HepG2 (cell line): ENCODE measurements at regions not wholly inside any gene's neighbourhood (a gene's known extent, or its start where the extent isn't known, plus 50 kb on each side); places are given as distances from the start of the nearest gene placed in this dataset.

ENCODE experiments used
- ATAC-seq: fragments of 200-7000 bp; cut with Tn5 transposase; 3 replicates; pipeline ENCODE4 v1.9.1; 2020; ENCODE audit warnings: mild to moderate bottlenecking, moderate library complexity
- BruUV-seq: library from RNA; stranded (reverse); fragments of 400-500 nt; replicated peaks from 2 replicates; lab custom pipeline; 2021; lab: Mats Ljungman, UMichigan
- CTCF ChIA-PET: fragments of 300-600 bp; formaldehyde crosslinking; extraction: SDS; loops from one replicate; lab custom pipeline; 2021; ENCODE audit warnings: low total read pairs, inconsistent platforms, low intra/inter-chr PET ratio; lab: Yijun Ruan, JAX
- POLR2A ChIA-PET: fragments of 350-600 bp; sonication (Branson Sonifier 250); formaldehyde crosslinking; loops from one replicate; lab custom pipeline; 2020; ENCODE audit warnings: antibody characterized with exemption, inconsistent platforms; lab: Yijun Ruan, JAX
- DNase-seq: peaks from one replicate; pipeline ENCODE4 v3.0.0-alpha.2; 2015; ENCODE audit warnings: low spot score
- FAIRE-seq: peaks from 3 replicates; lab custom pipeline; 2011; peaks lifted over from hg19 to GRCh38; lab: Jason Lieb, UNC
- H2AFZ ChIP-seq: one replicate; pipeline ENCODE4 v1.6.1; 2011; ENCODE audit warnings: low read length, inconsistent platforms
- H3K27ac ChIP-seq: fragments of 300-600 bp; 3 replicates; pipeline ENCODE4 v1.8.0; 2011; ENCODE audit warnings: mixed run types, mild to moderate bottlenecking, mixed read lengths, low read length, inconsistent platforms; ENCODE audit not compliant: insufficient read depth; ENCODE audit errors: extremely low read length
- H3K27me3 ChIP-seq, 2 experiments: fragments of 200-600 bp in 1 of 2; 2 replicates in 1 of 2; 3 replicates in 1 of 2; pipeline versions ENCODE4 v1.6.0 to v1.8.0; 2011; ENCODE audit warnings: low read length in 2 of 2, mild to moderate bottlenecking in 2 of 2, moderate library complexity in 2 of 2, inconsistent platforms in 1 of 2; ENCODE audit not compliant: insufficient read depth in 2 of 2, control insufficient read depth in 1 of 2
- H3K36me3 ChIP-seq, 2 experiments: fragments of 200-600 bp in 1 of 2; replicated peaks in 1 of 2; 2 replicates in 1 of 2; 3 replicates in 1 of 2; pipeline versions ENCODE4 v1.5.1 to v1.8.0; 2011; ENCODE audit warnings: low read length in 2 of 2, inconsistent platforms in 1 of 2; ENCODE audit not compliant: insufficient read depth in 2 of 2, control insufficient read depth in 1 of 2
- H3K4me1 ChIP-seq: 2 replicates; pipeline ENCODE4 v1.5.1; 2012; ENCODE audit warnings: low read length, inconsistent platforms; ENCODE audit not compliant: insufficient read depth
- H3K4me2 ChIP-seq: 2 replicates; pipeline ENCODE4 v1.6.0; 2011; ENCODE audit warnings: low read depth, low read length, inconsistent platforms
- H3K4me3 ChIP-seq, 3 experiments: fragments of 200-600 bp in 1 of 3; sonication (generic), shearing (Covaris generic) in 1 of 3; replicated peaks in 1 of 3; 2 replicates each; pipeline ENCODE4 v1.5.1; 2011 to 2016; ENCODE audit warnings: low read length in 3 of 3, inconsistent platforms in 2 of 3, low read depth in 2 of 3, mild to moderate bottlenecking in 2 of 3, control low read depth in 1 of 3, mixed read lengths in 1 of 3; ENCODE audit not compliant: insufficient read depth in 1 of 3
- H3K79me2 ChIP-seq: one replicate; pipeline ENCODE4 v1.6.1; 2011; ENCODE audit warnings: low read length, inconsistent platforms; ENCODE audit not compliant: insufficient read depth
- H3K9ac ChIP-seq: 2 replicates; pipeline ENCODE4 v1.6.0; 2011; ENCODE audit warnings: mild to moderate bottlenecking, low read depth, low read length, inconsistent platforms; ENCODE audit not compliant: insufficient read depth
- H3K9me3 ChIP-seq: 2 replicates; pipeline ENCODE4 v1.5.1; 2012; ENCODE audit warnings: mild to moderate bottlenecking, low read length
- H4K20me1 ChIP-seq: 2 replicates; pipeline ENCODE4 v1.6.0; 2011; ENCODE audit warnings: inconsistent platforms, mild to moderate bottlenecking, low read length, moderate library complexity; ENCODE audit not compliant: insufficient read depth
- DPF2 ChIP-seq: sonication (generic); formaldehyde crosslinking; IDR thresholded peaks from 2 replicates; pipeline ENCODE4 v1.4.0; 2020; ENCODE audit warnings: mild to moderate bottlenecking, low read depth, missing genetic modification reagents, borderline replicate concordance
- DRAP1 ChIP-seq: IDR thresholded peaks from 2 replicates; pipeline ENCODE4 v1.6.1; 2016; ENCODE audit warnings: missing genetic modification reagents, missing compliant biosample characterization
- HOXA5 ChIP-seq: sonication (generic); formaldehyde crosslinking; IDR thresholded peaks from 2 replicates; pipeline ENCODE4 v1.4.0; 2020; ENCODE audit warnings: missing genetic modification reagents
- JUN ChIP-seq: sonication (generic); formaldehyde crosslinking; IDR thresholded peaks from 2 replicates; pipeline ENCODE4 v1.4.0; 2020; ENCODE audit warnings: mild to moderate bottlenecking, missing genetic modification reagents
- KLF11 ChIP-seq: IDR thresholded peaks from 2 replicates; pipeline ENCODE4 v1.6.1; 2016; ENCODE audit warnings: missing compliant biosample characterization
- LBX2 ChIP-seq: sonication (generic); formaldehyde crosslinking; IDR thresholded peaks from 2 replicates; pipeline ENCODE4 v1.5.0; 2020; ENCODE audit warnings: missing genetic modification reagents, mild to moderate bottlenecking, borderline replicate concordance
- REXO4 ChIP-seq: sonication (generic); formaldehyde crosslinking; IDR thresholded peaks from 2 replicates; pipeline ENCODE4 v1.8.0; 2022; ENCODE audit warnings: missing genetic modification reagents, mild to moderate bottlenecking, borderline replicate concordance
- SYNCRIP ChIP-seq: fragments of 200-400 bp; formaldehyde crosslinking; IDR thresholded peaks from 2 replicates; pipeline ENCODE4 v1.6.1; 2018; ENCODE audit warnings: mild to moderate bottlenecking, low read depth, low read length; ENCODE audit not compliant: insufficient read depth
- ZNF24 ChIP-seq: fragments of 450-650 bp; IDR thresholded peaks from 2 replicates; pipeline ENCODE4 v1.6.1; 2017; ENCODE audit warnings: antibody characterized with exemption, mild to moderate bottlenecking
- ZNF569 ChIP-seq: sonication (generic); formaldehyde crosslinking; IDR thresholded peaks from 2 replicates; pipeline ENCODE4 v1.5.0; 2020; ENCODE audit warnings: mild to moderate bottlenecking, missing genetic modification reagents, moderate library complexity, borderline replicate concordance
- ZNF781 ChIP-seq: sonication (generic); formaldehyde crosslinking; IDR thresholded peaks from 2 replicates; pipeline ENCODE4 v1.5.1; 2020; ENCODE audit warnings: borderline replicate concordance, mild to moderate bottlenecking, missing genetic modification reagents; ENCODE audit errors: not compliant biosample characterization
- WGBS: methylation state at CpG from one replicate; pipeline ENCODE4 v1.1.6; 2017; ENCODE audit warnings: low lambda C conversion rate; 5-methylcytosine and 5-hydroxymethylcytosine counted together
- in situ Hi-C: cut with HindIII; loops from 2 replicates; pipeline ENCODE4 v1.10.0; 2017; ENCODE audit warnings: low pct_unique_long_range_greater_than_20kb; ENCODE audit not compliant: extremely low pct_ligation_motif_present
- intact Hi-C: fragments of 100-400 bp; cut with micrococcal nuclease; formaldehyde crosslinking; loops from one replicate; pipeline ENCODE4 v1.10.0; 2022; ENCODE audit not compliant: unreplicated experiment
- TF ChIP-seq, protein P1 (sequence below): sonication (generic); formaldehyde crosslinking; IDR thresholded peaks from 2 replicates; pipeline ENCODE4 v1.4.0; 2020; ENCODE audit warnings: mild to moderate bottlenecking, missing genetic modification reagents
- TF ChIP-seq, protein P2 (sequence below): sonication (generic); formaldehyde crosslinking; IDR thresholded peaks from 2 replicates; pipeline ENCODE4 v1.4.0; 2020; ENCODE audit warnings: mild to moderate bottlenecking, missing genetic modification reagents
- TF ChIP-seq, protein P3 (sequence below): sonication (generic); formaldehyde crosslinking; conservative IDR thresholded peaks from 2 replicates; pipeline ENCODE4 v1.8.0; 2022; ENCODE audit warnings: mild to moderate bottlenecking, moderate library complexity, missing genetic modification reagents
- TF ChIP-seq, protein P4 (sequence below): sonication (generic); formaldehyde crosslinking; conservative IDR thresholded peaks from 2 replicates; pipeline ENCODE4 v1.5.0; 2020; ENCODE audit warnings: missing genetic modification reagents

DNA sequence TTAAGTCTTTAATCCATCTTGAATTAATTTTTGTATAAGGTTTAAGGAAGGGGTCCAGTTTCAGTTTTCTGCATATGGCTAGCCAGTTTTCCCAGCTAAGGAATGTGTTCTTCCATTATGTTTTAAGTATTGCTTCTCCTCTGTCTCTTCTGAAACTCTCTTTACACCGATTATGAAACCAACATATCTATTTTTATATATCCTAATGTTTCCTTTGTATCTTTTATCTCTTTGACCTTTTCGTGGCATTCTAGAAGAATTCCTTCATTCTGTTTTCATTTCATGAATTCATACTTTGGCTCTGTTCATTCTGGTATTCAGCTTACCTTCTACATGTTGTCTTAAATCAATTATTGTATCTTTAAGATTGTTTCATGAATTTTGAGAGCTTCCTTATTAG, 697.0 kb upstream of the ACVR2A start:
- Histone ChIP-seq H3K27me3 (no peaks in the 10 kb centered on the region), H3K79me2 (no peaks in the 10 kb centered on the region), H3K36me3 (no peaks in the 10 kb centered on the region), H3K4me3 (no peak overlapping the region), H3K4me2 (no peak overlapping the region), H4K20me1 (no peaks in the 10 kb centered on the region), H3K27ac (no peak overlapping the region), H3K9me3 (peaks cover 13% of the 10 kb centered on the region; the same call in 1 of the 2 replicates), H3K4me1 (no peaks in the 10 kb centered on the region), H2AFZ (no peak overlapping the region), H3K9ac (no peak overlapping the region)
- BruUV-seq, result no TSS peak
- DNase-seq (no peak), ATAC-seq (no peak), FAIRE-seq (no peak)
- WGBS, result under 1% methylated on average over 2 of the region's 2 CpGs
- in situ Hi-C loops (no loop called here), intact Hi-C loops (no loop called here)
- ChIA-PET CTCF (no interaction called here), POLR2A (no interaction called here)
- TF ChIP-seq DPF2, result no peak
- TF ChIP-seq, protein P1, sequence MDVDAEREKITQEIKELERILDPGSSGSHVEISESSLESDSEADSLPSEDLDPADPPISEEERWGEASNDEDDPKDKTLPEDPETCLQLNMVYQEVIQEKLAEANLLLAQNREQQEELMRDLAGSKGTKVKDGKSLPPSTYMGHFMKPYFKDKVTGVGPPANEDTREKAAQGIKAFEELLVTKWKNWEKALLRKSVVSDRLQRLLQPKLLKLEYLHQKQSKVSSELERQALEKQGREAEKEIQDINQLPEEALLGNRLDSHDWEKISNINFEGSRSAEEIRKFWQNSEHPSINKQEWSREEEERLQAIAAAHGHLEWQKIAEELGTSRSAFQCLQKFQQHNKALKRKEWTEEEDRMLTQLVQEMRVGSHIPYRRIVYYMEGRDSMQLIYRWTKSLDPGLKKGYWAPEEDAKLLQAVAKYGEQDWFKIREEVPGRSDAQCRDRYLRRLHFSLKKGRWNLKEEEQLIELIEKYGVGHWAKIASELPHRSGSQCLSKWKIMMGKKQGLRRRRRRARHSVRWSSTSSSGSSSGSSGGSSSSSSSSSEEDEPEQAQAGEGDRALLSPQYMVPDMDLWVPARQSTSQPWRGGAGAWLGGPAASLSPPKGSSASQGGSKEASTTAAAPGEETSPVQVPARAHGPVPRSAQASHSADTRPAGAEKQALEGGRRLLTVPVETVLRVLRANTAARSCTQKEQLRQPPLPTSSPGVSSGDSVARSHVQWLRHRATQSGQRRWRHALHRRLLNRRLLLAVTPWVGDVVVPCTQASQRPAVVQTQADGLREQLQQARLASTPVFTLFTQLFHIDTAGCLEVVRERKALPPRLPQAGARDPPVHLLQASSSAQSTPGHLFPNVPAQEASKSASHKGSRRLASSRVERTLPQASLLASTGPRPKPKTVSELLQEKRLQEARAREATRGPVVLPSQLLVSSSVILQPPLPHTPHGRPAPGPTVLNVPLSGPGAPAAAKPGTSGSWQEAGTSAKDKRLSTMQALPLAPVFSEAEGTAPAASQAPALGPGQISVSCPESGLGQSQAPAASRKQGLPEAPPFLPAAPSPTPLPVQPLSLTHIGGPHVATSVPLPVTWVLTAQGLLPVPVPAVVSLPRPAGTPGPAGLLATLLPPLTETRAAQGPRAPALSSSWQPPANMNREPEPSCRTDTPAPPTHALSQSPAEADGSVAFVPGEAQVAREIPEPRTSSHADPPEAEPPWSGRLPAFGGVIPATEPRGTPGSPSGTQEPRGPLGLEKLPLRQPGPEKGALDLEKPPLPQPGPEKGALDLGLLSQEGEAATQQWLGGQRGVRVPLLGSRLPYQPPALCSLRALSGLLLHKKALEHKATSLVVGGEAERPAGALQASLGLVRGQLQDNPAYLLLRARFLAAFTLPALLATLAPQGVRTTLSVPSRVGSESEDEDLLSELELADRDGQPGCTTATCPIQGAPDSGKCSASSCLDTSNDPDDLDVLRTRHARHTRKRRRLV, result no peak
- no peak for TF ChIP-seq SYNCRIP
- no peak for TF ChIP-seq ZNF781 (CRISPR knock-in tag)
- no peak for TF ChIP-seq ZNF569 (CRISPR knock-in tag)
- TF ChIP-seq, protein P2, sequence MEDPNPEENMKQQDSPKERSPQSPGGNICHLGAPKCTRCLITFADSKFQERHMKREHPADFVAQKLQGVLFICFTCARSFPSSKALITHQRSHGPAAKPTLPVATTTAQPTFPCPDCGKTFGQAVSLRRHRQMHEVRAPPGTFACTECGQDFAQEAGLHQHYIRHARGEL (CRISPR knock-in tag), result no peak
- no peak for TF ChIP-seq LBX2 (CRISPR knock-in tag)
- no peak for TF ChIP-seq HOXA5 (CRISPR knock-in tag)
- TF ChIP-seq REXO4 (CRISPR knock-in tag), result no peak
- TF ChIP-seq KLF11, result no peak
- no peak for TF ChIP-seq JUN (CRISPR knock-in tag)
- no peak for TF ChIP-seq DRAP1
- TF ChIP-seq, protein P3, sequence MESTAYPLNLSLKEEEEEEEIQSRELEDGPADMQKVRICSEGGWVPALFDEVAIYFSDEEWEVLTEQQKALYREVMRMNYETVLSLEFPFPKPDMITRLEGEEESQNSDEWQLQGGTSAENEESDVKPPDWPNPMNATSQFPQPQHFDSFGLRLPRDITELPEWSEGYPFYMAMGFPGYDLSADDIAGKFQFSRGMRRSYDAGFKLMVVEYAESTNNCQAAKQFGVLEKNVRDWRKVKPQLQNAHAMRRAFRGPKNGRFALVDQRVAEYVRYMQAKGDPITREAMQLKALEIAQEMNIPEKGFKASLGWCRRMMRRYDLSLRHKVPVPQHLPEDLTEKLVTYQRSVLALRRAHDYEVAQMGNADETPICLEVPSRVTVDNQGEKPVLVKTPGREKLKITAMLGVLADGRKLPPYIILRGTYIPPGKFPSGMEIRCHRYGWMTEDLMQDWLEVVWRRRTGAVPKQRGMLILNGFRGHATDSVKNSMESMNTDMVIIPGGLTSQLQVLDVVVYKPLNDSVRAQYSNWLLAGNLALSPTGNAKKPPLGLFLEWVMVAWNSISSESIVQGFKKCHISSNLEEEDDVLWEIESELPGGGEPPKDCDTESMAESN (CRISPR knock-in tag), result no peak
- no peak for TF ChIP-seq ZNF24
- TF ChIP-seq, protein P4, sequence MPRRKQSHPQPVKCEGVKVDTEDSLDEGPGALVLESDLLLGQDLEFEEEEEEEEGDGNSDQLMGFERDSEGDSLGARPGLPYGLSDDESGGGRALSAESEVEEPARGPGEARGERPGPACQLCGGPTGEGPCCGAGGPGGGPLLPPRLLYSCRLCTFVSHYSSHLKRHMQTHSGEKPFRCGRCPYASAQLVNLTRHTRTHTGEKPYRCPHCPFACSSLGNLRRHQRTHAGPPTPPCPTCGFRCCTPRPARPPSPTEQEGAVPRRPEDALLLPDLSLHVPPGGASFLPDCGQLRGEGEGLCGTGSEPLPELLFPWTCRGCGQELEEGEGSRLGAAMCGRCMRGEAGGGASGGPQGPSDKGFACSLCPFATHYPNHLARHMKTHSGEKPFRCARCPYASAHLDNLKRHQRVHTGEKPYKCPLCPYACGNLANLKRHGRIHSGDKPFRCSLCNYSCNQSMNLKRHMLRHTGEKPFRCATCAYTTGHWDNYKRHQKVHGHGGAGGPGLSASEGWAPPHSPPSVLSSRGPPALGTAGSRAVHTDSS (CRISPR knock-in tag), result no peak
